H1 (cell line): ENCODE measurements at regions not wholly inside any gene's neighbourhood (a gene's known extent, or its start where the extent isn't known, plus 50 kb on each side); places are given as distances from the start of the nearest gene placed in this dataset.
A peak's percentile ranks its signal among the peaks of the same experiment; 100 is the strongest.

Source experiments
- CBX5 ChIP-seq: fragments of 300-800, 300-1000 bp; sonication (generic); IDR thresholded peaks from 2 replicates; pipeline ENCODE4 v1.7.1; 2016; ENCODE audit warnings: antibody characterized with exemption, low read length, low read depth
- HDAC6 ChIP-seq: IDR thresholded peaks from one replicate; pipeline ENCODE4 v1.7.1; 2012; ENCODE audit warnings: low read depth, mild to moderate bottlenecking, inconsistent platforms, low read length, moderate library complexity
- KDM1A ChIP-seq: fragments of 200-600, 300-600 bp; sonication (generic); IDR thresholded peaks from 2 replicates; pipeline ENCODE4 v1.7.1; 2016; ENCODE audit warnings: mild to moderate bottlenecking, low read length, borderline replicate concordance
- MAFK ChIP-seq: IDR thresholded peaks from 2 replicates; pipeline ENCODE4 v1.6.1; 2012; ENCODE audit warnings: low read depth, mild to moderate bottlenecking, improper control_type of control experiment, low read length
- RAD21 ChIP-seq, 2 experiments: IDR thresholded peaks in 1 of 2; conservative IDR thresholded peaks in 1 of 2; 2 replicates each; pipeline ENCODE4 v1.6.1; 2011; ENCODE audit warnings: low read depth in 2 of 2, low read length in 2 of 2, improper control_type of control experiment in 1 of 2, inconsistent platforms in 1 of 2, mild to moderate bottlenecking in 1 of 2, moderate library complexity in 1 of 2
- TAF7 ChIP-seq: optimal IDR thresholded peaks from 2 replicates; pipeline ENCODE3; 2011; ENCODE audit warnings: low read depth, mild to moderate bottlenecking, inconsistent platforms, low read length, moderate library complexity, borderline replicate concordance
- TEAD4 ChIP-seq: IDR thresholded peaks from 2 replicates; pipeline ENCODE4 v1.6.1; 2012; ENCODE audit warnings: low read depth, low read length, inconsistent platforms, mixed read lengths
- TF ChIP-seq, protein P1 (sequence below): fragments of 300-600 bp; sonication (generic); IDR thresholded peaks from 2 replicates; pipeline ENCODE4 v1.7.1; 2012; ENCODE audit warnings: low read length, moderate library complexity, mild to moderate bottlenecking, inconsistent platforms; ENCODE audit not compliant: insufficient replicate concordance

GRCh38 chr6:77124604-77125003 lies 338.7 kb downstream of the HTR1B start (continued):
- TF ChIP-seq, protein P1, sequence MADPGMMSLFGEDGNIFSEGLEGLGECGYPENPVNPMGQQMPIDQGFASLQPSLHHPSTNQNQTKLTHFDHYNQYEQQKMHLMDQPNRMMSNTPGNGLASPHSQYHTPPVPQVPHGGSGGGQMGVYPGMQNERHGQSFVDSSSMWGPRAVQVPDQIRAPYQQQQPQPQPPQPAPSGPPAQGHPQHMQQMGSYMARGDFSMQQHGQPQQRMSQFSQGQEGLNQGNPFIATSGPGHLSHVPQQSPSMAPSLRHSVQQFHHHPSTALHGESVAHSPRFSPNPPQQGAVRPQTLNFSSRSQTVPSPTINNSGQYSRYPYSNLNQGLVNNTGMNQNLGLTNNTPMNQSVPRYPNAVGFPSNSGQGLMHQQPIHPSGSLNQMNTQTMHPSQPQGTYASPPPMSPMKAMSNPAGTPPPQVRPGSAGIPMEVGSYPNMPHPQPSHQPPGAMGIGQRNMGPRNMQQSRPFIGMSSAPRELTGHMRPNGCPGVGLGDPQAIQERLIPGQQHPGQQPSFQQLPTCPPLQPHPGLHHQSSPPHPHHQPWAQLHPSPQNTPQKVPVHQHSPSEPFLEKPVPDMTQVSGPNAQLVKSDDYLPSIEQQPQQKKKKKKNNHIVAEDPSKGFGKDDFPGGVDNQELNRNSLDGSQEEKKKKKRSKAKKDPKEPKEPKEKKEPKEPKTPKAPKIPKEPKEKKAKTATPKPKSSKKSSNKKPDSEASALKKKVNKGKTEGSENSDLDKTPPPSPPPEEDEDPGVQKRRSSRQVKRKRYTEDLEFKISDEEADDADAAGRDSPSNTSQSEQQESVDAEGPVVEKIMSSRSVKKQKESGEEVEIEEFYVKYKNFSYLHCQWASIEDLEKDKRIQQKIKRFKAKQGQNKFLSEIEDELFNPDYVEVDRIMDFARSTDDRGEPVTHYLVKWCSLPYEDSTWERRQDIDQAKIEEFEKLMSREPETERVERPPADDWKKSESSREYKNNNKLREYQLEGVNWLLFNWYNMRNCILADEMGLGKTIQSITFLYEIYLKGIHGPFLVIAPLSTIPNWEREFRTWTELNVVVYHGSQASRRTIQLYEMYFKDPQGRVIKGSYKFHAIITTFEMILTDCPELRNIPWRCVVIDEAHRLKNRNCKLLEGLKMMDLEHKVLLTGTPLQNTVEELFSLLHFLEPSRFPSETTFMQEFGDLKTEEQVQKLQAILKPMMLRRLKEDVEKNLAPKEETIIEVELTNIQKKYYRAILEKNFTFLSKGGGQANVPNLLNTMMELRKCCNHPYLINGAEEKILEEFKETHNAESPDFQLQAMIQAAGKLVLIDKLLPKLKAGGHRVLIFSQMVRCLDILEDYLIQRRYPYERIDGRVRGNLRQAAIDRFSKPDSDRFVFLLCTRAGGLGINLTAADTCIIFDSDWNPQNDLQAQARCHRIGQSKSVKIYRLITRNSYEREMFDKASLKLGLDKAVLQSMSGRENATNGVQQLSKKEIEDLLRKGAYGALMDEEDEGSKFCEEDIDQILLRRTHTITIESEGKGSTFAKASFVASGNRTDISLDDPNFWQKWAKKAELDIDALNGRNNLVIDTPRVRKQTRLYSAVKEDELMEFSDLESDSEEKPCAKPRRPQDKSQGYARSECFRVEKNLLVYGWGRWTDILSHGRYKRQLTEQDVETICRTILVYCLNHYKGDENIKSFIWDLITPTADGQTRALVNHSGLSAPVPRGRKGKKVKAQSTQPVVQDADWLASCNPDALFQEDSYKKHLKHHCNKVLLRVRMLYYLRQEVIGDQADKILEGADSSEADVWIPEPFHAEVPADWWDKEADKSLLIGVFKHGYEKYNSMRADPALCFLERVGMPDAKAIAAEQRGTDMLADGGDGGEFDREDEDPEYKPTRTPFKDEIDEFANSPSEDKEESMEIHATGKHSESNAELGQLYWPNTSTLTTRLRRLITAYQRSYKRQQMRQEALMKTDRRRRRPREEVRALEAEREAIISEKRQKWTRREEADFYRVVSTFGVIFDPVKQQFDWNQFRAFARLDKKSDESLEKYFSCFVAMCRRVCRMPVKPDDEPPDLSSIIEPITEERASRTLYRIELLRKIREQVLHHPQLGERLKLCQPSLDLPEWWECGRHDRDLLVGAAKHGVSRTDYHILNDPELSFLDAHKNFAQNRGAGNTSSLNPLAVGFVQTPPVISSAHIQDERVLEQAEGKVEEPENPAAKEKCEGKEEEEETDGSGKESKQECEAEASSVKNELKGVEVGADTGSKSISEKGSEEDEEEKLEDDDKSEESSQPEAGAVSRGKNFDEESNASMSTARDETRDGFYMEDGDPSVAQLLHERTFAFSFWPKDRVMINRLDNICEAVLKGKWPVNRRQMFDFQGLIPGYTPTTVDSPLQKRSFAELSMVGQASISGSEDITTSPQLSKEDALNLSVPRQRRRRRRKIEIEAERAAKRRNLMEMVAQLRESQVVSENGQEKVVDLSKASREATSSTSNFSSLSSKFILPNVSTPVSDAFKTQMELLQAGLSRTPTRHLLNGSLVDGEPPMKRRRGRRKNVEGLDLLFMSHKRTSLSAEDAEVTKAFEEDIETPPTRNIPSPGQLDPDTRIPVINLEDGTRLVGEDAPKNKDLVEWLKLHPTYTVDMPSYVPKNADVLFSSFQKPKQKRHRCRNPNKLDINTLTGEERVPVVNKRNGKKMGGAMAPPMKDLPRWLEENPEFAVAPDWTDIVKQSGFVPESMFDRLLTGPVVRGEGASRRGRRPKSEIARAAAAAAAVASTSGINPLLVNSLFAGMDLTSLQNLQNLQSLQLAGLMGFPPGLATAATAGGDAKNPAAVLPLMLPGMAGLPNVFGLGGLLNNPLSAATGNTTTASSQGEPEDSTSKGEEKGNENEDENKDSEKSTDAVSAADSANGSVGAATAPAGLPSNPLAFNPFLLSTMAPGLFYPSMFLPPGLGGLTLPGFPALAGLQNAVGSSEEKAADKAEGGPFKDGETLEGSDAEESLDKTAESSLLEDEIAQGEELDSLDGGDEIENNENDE = no peak
- TF ChIP-seq KDM1A (no peak), HDAC6 (no peak), TEAD4 (no peak), RAD21 (IDR thresholded peaks at IDR 0.05 in 1 of 2, conservative IDR thresholded peaks at IDR 0.05 in 1 of 2; ENCODE audit: low read depth in 2 of 2, low read length in 2 of 2) (peak; percentile 21 to 45; a peak in 3 of 4 replicates), MAFK (no peak), TAF7 (no peak), CBX5 (no peak)
